HCEC 1CT (cell line): ENCODE measurements at regions not wholly inside any gene's neighbourhood (a gene's known extent, or its start where the extent isn't known, plus 50 kb on each side); places are given as distances from the start of the nearest gene placed in this dataset.
"Not testable (repeated sequence)": the region's sequence is repeated elsewhere in the genome, so short reads cannot be mapped to it uniquely, and the experiment has no call there.

ENCODE experiments used
- DNase-seq: peaks from one replicate; pipeline ENCODE4 v3.0.0-alpha.2; 2017

DNA sequence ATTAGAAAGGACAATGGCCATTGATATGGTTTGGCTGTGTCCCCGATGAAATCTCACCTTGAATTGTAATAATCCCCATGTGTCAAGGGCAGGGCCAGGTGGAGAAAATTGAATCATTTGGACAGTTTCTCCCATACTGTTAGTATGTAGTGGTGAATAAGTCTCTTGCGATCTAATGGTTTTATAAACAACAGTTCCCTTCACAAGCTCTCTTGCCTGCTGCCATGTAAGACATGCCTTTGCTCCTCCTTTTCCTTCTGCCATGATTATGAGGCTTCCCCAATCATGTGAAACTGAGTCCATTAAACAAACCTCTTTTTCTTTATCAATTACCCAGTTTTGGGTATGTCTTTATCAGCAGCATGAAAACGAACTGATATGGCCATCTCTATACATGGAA is 302.7 kb downstream of the SFMBT2 start:
- no peak for DNase-seq

DNA sequence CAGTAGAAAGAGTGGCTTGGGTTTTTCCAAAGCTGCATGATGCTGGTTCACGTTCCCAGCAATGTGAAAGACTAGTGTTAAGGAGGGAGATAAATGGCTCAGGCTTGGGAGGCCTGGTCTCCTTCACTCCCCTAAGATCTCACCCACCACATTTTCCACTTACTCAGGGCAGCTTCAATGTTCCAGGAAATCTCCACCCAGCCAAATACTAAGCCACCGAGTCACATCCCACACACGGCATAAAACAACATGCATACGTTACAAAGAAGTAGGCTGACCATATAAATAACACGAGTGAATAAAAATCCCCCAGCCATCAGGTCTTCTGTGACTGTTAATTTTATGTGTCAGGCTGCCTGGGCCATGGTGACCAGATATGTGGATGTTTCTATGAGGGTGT is 303.5 kb downstream of the SFMBT2 start:
- no peak for DNase-seq

DNA sequence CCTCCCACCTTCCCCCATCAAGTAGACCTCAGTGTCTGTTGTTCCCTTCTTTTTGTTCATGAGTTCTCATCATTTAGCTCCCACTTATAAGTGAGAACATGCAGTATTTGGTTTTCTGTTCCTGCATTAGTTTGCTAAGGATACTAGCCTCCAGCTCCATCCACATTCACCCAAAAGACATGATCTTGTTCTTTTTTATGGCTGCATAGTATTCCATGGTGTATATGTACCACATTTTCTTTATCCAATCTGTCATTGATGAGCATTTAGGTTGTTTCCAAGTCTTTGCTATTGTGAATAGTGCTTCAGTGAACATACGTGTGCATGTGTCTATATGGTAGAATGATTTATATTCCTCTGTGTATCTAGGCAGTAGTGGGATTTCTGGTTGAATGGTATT is 306.5 kb downstream of the SFMBT2 start:
- not testable (repeated sequence) for DNase-seq

DNA sequence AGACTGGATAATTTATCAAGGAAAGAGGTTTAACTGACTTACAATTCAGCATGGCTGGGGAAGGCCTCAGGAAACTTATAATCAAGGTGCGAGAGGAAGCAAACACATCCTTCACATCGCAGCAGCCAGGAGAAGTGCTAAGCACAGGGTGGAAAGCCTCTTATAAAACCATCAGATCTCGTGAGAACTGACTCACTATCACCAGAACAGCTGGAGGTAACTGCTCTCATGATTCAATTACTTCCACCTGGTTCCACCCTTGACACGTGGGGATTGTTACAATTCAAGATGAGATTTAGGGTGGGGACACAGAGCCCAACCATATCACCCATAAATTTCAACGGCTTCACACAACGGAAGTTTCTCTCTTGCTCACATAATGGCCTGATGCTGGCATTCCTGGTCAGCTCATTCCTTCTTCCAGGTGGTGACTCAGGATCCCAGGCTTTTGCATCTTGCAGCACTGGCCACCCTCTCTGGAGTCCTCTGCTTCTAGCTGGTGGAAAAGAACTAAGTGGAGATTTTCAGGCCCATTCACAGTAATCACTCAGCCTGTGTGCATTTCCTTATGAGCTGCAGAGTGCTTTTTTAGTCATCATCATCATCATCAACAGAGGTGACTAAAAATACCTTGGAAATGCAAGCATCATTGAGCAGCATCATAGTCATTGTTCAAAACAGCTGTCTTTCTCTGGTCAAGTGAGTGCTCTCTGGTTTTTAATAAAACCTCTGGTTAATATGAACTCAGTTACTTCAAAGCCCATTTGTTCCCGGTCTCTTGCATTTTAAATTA is 308.1 kb downstream of the SFMBT2 start:
- DNase-seq: no peak

DNA sequence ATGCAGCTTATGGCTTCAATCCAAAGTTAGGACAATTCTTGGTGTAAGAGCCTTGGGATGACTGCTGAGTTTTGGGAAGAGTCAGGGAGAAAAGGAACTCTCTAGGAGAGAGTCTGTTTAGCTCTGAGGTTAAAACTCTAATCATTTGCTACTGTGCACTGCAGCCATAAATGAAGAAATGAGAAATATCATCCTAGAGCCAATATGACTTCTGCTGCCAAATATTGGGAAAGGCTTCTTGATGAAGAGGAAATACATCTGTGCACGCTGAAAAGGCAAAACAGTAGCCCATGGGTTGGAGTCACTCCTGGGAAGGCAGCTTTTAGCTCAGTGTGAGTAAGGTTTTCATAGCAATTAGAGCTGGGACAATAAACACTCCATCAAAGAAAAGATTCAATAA is 308.8 kb downstream of the SFMBT2 start:
- DNase-seq: no peak

DNA sequence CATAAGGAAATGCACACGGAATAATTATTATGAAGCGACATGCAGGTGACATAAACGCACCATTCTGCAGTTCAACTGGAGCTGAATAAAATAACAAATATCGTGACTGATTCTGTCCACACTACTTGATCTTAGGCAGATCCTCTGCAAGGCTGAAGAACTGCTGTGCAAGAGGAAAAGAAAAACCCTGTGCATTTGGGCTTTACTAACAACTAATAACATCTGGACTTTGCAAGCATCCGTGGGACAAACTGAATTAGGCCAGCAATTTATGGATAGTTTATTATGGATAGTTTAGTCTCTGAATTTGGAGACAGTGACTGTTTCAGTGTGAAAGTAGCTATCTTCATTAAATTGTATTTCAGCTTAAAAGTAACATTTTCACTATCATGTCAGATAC is 309.4 kb downstream of the SFMBT2 start:
- DNase-seq: no peak

DNA sequence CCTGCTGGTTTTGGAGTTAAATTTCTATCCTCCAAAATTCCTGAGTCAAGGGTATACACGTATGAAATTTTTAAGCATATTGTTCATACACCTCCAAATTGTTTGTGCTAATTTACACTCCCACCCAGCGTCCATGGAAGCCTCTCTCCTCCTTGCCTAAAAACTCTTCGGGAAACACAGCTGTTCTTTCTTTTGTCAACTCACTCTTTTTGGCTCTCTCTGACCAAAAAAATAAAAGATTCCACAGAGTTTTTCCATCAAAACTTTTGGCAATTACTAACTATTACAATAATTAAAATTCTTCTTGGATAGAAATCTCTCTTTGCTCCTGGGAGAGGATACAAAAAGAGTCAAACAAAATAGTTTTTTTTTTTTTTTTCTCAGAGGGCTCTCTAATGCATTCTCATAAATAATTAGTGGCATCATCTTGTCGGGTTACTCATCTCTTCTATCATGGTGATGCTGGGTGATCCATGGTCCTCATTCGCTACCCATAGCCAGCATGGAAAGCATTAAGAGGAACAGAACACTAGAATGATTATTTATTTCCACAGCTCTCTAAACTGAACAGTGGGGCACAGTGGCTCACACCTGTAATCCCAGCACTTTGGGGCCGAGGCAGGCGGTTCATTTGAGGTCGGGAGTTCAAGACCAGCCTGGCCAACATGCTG is 310.7 kb downstream of the SFMBT2 start:
- DNase-seq: no peak

DNA sequence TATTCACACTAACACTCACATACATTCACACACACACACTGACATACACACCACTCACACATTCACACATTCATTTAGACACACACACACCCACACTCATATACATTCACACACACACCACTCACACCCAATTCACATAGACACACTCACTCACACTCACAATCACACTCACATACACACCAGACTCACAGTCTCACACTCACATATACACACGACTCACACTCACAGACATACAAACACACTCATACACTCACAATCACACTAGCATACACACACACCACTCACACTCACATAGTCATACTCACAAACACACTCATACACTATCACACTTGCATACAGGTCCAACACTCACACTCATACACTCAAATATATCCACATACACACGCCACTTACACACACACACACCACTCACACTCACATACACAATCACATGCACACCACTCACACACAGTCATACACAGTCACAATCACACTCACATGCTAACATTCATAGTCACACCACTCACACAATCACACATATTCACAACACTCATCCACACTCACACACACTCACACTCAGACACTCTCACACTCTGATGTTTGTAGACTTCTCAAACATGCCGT is 312.6 kb downstream of the SFMBT2 start:
- DNase-seq: no peak

DNA sequence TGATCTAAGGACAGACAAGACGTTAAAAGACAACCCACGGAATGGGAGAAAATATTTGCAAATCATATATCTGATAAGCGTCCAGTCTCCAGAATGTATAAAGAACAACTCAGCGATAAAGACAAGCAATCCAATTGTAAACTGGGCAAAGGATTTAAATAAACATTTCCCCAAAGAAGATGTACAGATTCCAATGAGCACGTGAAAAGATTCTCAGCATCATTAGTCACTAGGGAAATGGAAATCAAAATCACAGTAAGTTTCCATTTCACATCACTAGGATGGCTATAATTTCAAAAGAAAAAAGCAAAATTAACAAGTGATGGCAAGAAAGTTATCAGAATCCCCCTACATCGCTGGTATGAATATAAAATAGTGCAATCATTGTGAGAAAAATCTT is 316.1 kb downstream of the SFMBT2 start:
- no peak for DNase-seq

DNA sequence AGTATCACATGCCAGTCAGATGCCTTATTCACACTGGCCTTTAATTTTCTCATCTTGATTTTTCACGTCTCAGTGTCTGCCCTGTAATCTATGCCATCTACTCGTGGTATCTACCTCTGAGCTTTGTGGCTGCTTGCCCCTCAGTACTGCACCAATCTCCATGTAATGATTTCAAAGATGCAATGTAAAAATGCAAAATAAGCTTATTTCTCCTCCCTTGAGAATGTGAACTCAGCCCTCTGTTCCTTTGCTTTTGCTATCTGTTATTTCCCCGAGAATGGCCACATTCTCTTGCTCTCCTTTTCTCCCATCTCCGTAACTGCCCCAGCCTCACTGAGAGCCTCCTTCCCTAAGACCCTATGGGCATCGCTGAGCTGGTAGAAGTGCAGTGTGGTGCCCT is 317.5 kb downstream of the SFMBT2 start:
- DNase-seq: no peak

DNA sequence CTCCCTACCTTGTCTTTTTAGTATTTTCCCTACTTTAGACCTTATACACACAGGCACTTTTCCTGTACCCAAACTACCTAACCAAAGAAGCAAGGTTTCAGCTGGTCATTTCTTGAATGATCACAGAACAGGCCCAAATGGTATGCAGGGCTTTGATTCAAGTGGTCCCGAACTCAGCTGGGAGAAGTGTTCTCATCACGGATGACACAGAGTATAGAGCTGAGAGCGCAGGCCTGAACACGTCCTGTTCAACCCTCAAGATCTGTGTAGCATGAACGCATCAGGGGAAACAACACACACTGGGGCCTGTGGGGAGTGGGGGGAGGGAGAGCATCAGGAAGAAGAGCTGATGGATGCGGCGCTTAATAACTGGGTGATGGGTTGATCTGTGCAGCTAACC is 318.2 kb downstream of the SFMBT2 start:
- DNase-seq: no peak

DNA sequence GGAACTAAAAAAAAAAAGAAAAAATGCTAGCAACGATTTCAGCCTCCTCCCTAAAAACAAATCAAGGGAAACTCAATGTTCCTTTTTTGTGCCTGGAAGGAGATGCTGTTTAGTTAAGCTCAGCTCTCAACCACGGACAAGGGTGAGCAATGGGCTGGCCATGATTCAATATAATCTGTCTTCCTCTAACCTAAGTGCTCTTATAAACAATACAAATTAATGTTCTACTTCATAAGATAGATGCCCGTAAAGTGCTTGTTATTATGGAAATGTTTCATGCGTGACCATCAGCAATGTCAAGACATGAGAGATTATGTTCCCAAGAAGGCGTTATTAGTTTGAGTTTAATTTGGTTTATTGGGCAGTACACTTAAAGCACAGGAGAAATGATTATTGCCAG is 320.3 kb downstream of the SFMBT2 start:
- DNase-seq: no peak

DNA sequence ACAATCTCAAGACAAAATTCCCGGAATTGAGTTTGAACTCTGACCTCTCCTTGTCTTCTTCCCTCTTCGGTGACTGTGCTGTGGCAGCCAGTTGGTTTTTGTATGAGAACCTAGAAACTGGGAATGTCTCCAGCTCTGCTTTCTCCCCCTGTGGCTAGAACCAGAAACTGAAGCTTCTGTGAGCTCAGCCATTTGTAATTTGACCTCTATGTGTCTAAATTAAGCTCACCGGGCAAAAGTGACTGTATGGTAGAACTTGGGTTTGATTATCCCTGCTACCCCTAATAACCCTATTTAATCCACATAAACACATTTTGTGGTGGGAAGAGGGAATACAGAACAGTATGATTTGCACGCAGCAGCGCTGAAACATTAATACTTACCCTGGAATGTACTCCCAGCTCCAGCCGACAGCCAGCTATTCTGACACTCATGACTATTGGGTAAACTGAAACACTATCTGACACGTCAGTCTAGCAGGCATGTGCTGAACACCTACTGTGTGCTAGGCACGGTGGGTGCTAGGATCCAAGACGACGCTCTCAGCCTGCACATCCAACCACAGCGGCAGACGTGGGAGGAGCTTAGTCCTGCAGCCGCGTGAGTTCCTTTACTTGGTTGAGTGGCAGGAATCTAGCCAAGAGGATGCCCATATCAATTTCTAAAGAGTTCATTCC is 324.8 kb downstream of the SFMBT2 start:
- peak; percentile 69 for DNase-seq

DNA sequence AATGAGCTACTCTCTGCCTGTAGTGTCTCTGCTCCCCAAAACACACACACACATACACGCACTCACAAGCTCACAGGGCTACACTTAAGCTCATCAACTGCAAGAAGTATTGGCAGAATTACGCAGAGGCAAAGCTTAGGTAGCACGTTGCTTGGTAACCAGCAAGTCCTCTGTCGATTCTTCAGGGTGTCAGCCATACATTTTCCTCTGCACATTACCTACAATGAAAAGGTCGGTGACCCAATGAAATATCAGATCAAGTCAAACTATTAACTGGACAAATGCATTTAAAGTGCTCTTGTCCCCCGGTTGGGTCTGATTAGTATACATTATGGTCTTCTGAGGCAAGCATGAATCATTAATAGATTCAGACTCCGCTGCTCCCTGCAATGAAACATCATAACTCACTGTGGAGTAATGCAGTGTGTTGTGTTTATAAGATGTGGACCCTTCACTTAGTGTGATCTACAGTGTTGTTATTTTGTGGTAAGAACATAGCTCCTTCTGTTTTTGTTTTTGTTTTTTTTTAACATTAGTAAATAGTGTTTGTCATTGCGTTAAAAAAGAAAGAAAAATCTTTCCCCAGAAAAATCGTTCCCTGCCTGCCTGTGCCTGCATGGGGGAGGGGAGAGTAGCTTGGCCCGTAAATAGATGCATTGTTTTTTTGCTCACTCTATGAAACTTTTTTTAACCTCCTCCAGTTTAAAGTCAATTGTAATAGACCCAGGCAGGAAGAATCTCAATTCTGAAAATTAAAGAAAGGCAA is 325.5 kb downstream of the SFMBT2 start:
- DNase-seq: peak; percentile 57

DNA sequence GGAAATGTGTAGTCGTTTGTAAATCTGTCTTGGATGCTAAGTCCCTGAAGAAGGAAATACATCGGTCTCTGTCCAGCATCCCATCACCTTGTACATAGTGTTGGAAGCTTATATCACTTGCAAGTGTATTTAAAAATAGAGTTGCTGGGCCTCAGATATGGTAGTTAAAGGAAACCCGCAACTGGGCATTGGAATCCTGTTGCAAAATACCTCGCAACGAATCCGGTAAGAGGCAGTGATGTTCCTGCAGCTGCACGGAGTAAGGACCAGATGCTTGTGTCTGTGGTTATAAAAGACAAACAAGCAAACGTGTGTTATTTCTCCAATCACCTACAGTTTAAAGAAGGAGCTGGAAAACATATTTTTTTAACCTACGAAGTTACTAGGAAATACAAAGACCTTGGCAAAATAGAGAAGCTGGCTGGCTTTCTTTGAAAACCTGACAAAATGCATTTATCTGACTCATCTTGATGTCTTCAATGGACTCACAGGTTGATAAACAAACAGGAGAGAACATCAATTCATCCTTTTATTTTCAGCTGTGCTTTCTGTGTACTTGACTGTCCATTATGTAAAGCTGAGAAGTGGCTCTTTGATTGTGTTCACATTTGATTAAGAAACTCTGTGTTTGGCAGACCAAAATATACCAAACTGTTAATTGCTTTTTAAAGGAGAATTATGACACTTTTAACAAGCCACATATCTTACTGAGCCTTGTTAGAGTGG is 326.4 kb downstream of the SFMBT2 start:
- no peak for DNase-seq

DNA sequence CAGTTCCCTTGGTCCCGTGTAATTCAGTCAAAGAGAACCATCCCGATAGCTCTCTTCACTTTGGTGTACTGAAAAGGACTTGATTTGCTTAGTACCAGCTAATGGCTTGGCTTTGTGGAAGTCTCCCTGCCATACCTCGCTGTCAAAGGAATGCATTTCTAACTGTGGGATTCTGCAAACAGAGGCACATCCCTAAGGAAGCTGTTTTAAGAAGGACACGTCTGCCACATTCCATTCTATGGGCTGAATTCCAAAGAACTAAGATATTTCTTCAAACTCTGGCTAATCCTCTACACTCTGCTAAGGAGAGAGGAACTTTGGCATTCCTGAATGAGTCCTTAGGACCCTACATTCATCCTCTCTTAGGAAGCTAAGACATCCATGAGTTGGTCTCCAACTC is 327.9 kb downstream of the SFMBT2 start:
- DNase-seq: no peak

DNA sequence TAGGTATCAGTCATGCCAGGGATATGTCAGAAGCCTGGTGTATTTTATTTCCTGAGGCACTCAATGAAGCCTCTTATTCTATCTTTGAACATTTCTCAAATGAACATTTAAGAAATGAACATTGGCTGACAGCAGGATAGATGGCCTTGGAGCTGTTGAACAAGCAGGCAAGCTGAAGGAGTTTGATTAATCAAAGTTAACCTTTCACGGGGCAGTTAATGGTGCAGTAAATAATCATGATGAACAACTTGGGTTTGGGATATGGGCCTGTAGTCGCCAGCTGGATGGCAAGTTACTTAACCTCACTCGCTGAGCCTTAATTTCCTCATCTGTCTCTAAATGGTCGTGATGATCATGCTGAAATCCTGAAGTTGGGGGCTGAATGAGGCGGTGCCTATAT is 333.0 kb downstream of the SFMBT2 start:
- no peak for DNase-seq

DNA sequence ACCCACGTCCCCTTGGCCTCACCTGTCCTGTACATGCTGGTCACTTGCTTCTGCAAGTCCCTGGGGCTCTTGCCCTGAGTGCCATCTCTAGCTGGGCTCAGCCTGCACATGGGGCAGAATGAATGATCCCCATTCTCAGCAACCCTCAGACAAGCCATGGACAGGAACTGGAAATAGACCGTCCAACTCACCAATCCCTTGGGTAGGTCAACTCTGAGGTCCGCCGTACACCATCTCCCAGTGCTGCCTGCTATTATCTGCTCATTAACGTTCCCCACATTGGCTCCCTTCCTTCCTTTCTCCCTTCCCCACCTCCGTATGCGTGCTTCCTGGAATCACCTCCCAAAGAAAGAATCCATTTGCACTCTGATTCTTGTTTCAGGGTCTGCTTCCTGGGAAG is 335.0 kb downstream of the SFMBT2 start:
- DNase-seq: no peak

DNA sequence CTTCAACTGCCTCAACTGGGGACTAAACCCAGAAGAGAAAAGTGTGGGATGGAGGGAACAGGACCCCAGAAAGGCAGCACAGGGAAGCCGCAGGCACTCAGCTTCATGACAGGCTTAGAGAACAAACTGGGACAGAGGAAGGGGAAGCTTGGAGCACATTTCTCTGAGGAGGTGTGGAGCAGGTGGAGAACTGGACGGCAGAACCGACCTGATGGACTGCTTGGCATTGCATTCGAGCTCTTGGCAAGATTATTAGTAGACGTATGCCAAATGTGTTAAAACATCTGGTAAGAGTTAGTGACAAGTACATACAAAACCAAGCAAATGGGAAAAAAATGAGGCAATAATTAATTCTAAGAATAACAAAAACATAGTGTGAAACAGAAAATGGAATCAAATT is 335.7 kb downstream of the SFMBT2 start:
- DNase-seq: no peak

DNA sequence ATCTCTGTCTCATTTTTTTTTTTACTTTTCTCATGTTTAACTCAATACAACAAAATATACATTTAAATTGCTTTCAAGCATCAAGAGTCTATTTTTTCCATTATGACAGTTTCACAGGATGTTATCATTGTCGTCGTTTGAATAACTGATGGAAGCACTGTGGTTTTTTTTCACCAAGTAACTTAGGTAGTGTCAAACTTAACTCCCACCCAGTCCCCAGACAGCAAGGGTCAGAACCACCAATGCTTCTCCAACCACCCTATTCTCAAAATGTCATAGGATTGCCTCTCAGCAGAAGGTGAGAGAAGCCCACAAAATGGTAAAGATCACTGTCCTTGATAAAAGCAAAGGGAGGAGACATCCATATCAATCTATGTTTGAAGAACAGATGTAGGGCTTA is 339.4 kb downstream of the SFMBT2 start:
- no peak for DNase-seq

DNA sequence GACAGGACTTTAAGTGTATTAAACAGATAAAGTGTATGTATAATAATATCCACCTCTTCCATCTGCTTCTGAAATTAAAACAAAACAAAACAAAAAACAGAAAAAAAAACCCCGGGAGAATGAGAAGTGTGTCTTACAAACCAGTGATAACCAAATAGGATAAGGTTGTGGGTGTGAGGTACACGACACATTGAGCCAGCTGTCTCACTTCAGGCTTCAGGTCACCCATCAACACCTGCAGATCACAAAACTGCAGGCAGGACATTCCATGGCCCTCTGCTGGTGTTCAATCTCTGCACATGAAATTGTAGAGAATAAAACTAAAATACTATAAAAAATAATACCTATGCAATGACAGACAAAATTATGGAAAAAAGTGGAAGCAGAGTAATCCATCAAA is 339.9 kb downstream of the SFMBT2 start:
- no peak for DNase-seq

DNA sequence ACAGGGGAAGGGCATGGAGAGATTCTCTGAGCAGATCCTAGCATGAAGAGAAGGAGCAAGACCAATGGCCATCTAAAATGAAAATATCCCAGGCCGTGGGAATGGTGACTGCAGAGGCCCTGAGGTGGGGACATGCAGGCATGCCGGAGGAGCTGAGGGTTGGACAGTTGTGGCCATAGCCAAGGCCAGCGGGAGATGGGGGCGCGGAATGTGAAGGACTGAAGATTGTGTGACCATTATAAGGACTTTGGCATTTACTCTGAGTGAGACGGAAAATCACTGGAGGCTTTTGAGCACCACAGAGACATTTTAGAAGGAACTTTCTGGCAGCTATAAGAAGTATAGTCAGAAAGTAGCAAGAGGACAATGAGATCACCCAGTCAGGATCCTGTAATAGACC is 341.1 kb downstream of the SFMBT2 start:
- no peak for DNase-seq
